HEK293 (cell line): ENCODE measurements at regions not wholly inside any gene's neighbourhood (a gene's known extent, or its start where the extent isn't known, plus 50 kb on each side); places are given as distances from the start of the nearest gene placed in this dataset.
"Not testable (repeated sequence)": the region's sequence is repeated elsewhere in the genome, so short reads cannot be mapped to it uniquely, and the experiment has no call there.

ENCODE experiments used
- CTCF ChIA-PET: fragments of 350-600 bp; formaldehyde crosslinking; extraction: SDS; loops from one replicate; lab custom pipeline; 2021; ENCODE audit warnings: antibody characterized with exemption; lab: Yijun Ruan, JAX
- POLR2A ChIA-PET: fragments of 300-600 bp; formaldehyde crosslinking; extraction: SDS; loops from one replicate; lab custom pipeline; 2020; ENCODE audit warnings: antibody characterized with exemption, inconsistent platforms; lab: Yijun Ruan, JAX
- H3K27ac ChIP-seq: fragments of 200-500 bp; sonication (Bioruptor generic); 2 replicates; pipeline ENCODE4 v1.5.1; 2014; ENCODE audit warnings: low read depth, low read length, control low read depth, inconsistent platforms; ENCODE audit errors: extremely low read depth
- H3K36me3 ChIP-seq, 2 experiments: fragments of 200-500 bp in 1 of 2; sonication (Bioruptor generic) in 1 of 2; 1 replicate in 1 of 2; 2 replicates in 1 of 2; pipeline ENCODE4 v1.5.1; 2014 to 2017; ENCODE audit warnings: inconsistent platforms in 2 of 2, low read length in 2 of 2; ENCODE audit not compliant: control insufficient read depth in 2 of 2, insufficient read depth in 1 of 2
- H3K4me1 ChIP-seq: fragments of 200-500 bp; sonication (Bioruptor generic); 2 replicates; pipeline ENCODE4 v1.5.1; 2014; ENCODE audit warnings: mild to moderate bottlenecking, low read length, inconsistent platforms; ENCODE audit not compliant: control insufficient read depth, insufficient read depth
- H3K4me3 ChIP-seq: 2 replicates; pipeline ENCODE4 v1.5.1; 2011; ENCODE audit warnings: low read depth, mild to moderate bottlenecking, control low read depth, low read length, moderate library complexity
- H3K9me3 ChIP-seq: fragments of 200-500 bp; sonication (Bioruptor generic); 2 replicates; pipeline ENCODE4 v1.5.1; 2014; ENCODE audit warnings: low read depth, low read length, inconsistent platforms; ENCODE audit not compliant: control insufficient read depth, insufficient read depth
- CTCF ChIP-seq: fragments of 450-650 bp; formaldehyde crosslinking; IDR thresholded peaks from 2 replicates; pipeline ENCODE4 v1.5.1; 2016; ENCODE audit warnings: missing biosample characterization, missing genetic modification characterization
- TRIM28 ChIP-seq: IDR thresholded peaks from 2 replicates; pipeline ENCODE4 v1.6.1; 2011; ENCODE audit warnings: low read length, control low read depth, borderline replicate concordance
- ZFHX2 ChIP-seq: fragments of 450-650 bp; formaldehyde crosslinking; conservative IDR thresholded peaks from 2 replicates; pipeline ENCODE4 v1.5.1; 2016; ENCODE audit warnings: missing biosample characterization, missing genetic modification characterization
- ZNF280D ChIP-seq: fragments of 450-650 bp; formaldehyde crosslinking; IDR thresholded peaks from 2 replicates; pipeline ENCODE4 v1.5.1; 2016; ENCODE audit warnings: missing biosample characterization, missing genetic modification characterization
- ZNF362 ChIP-seq: fragments of 450-650 bp; formaldehyde crosslinking; IDR thresholded peaks from 2 replicates; pipeline ENCODE4 v1.5.1; 2016; ENCODE audit warnings: missing biosample characterization, missing genetic modification characterization
- ZNF433 ChIP-seq: fragments of 450-650 bp; formaldehyde crosslinking; IDR thresholded peaks from 2 replicates; pipeline ENCODE4 v1.5.1; 2016; ENCODE audit warnings: missing biosample characterization, missing genetic modification characterization, low read depth
- ZNF510 ChIP-seq: fragments of 450-650 bp; formaldehyde crosslinking; IDR thresholded peaks from 2 replicates; pipeline ENCODE4 v1.5.1; 2018; ENCODE audit warnings: mild to moderate bottlenecking, missing genetic modification characterization, missing biosample characterization; ENCODE audit not compliant: insufficient replicate concordance
- ZNF544 ChIP-seq: fragments of 450-650 bp; formaldehyde crosslinking; IDR thresholded peaks from 2 replicates; pipeline ENCODE4 v1.5.0; 2017; ENCODE audit warnings: missing biosample characterization, missing genetic modification characterization
- ZNF571 ChIP-seq: fragments of 450-650 bp; formaldehyde crosslinking; IDR thresholded peaks from 2 replicates; pipeline ENCODE4 v1.5.0; 2017; ENCODE audit warnings: missing biosample characterization, missing genetic modification characterization
- ZNF654 ChIP-seq: fragments of 450-650 bp; formaldehyde crosslinking; IDR thresholded peaks from 2 replicates; pipeline ENCODE4 v1.5.1; 2016; ENCODE audit warnings: low read depth, missing biosample characterization, missing genetic modification characterization
- ZNF660 ChIP-seq: fragments of 450-650 bp; IDR thresholded peaks from 2 replicates; pipeline ENCODE4 v1.5.1; 2018; ENCODE audit warnings: missing biosample characterization, mild to moderate bottlenecking, missing genetic modification characterization
- ZNF704 ChIP-seq: fragments of 450-650 bp; formaldehyde crosslinking; IDR thresholded peaks from 2 replicates; pipeline ENCODE4 v1.5.1; 2016; ENCODE audit warnings: missing biosample characterization, missing genetic modification characterization
- ZNF830 ChIP-seq: fragments of 450-650 bp; IDR thresholded peaks from 2 replicates; pipeline ENCODE4 v1.5.0; 2018; ENCODE audit warnings: missing biosample characterization, missing genetic modification characterization, low read depth, mild to moderate bottlenecking, moderate library complexity

GRCh38 chr5:54867310-54867944, 118.0 kb downstream of the ESM1 start:
- Histone ChIP-seq H3K27ac (no peak overlapping the region), H3K4me1 (no peaks in the 10 kb centered on the region), H3K9me3 (no peaks in the 10 kb centered on the region), H3K36me3 (no peaks in the 10 kb centered on the region), H3K4me3 (no peak overlapping the region)
- CTCF ChIA-PET: interaction anchor here (0.5 to 3.4 kb wide), 44 partner anchors 11 to 853 kb away, joined by 3 to 45 read pairs (median 4); partner anchors contain the start of gene SNX18
- POLR2A ChIA-PET: interaction anchor here (0.5 kb wide), 1 partner anchor 557 kb away, joined by 3 read pairs; the partner anchor contains the start of gene ARL15
- no peak for TF ChIP-seq ZNF830
- TF ChIP-seq ZNF510 (tag by site-specific recombination): no peak
- 0 out of 2 replicates have a peak, but pooled peaks have one; percentile 49 for TF ChIP-seq ZNF660 (tag by site-specific recombination)
- no peak for TF ChIP-seq ZNF280D
- peak; percentile 62 for TF ChIP-seq ZNF362
- TF ChIP-seq ZNF571 (tag by site-specific recombination): no peak
- no peak for TF ChIP-seq ZNF544
- peak; percentile 69 for TF ChIP-seq ZNF654 (tag by site-specific recombination)
- TF ChIP-seq CTCF (tag by site-specific recombination): 0 out of 2 replicates have a peak, but pooled peaks have one; percentile 22
- TF ChIP-seq TRIM28: no peak

- ChIA-PET POLR2A (interaction anchor here (1.0 kb wide), 1 partner anchor 553 kb away, joined by 4 read pairs; no protein-coding TSS in a partner anchor), CTCF (interaction anchor here (1.3 to 3.4 kb wide), 3 partner anchors 15 to 348 kb away, joined by 3 to 45 read pairs (median 7); partner anchors contain the start of gene SNX18)
- not testable (repeated sequence) for H3K36me3 ChIP-seq, H3K4me3 ChIP-seq, H3K9me3 ChIP-seq, H3K4me1 ChIP-seq, H3K27ac ChIP-seq
These were observed 120.4 kb downstream of the ESM1 start for GRCh38 chr5:54864911-54865515.

- ChIA-PET CTCF (interaction anchor here (0.6 to 2.0 kb wide), 6 partner anchors 17 to 426 kb away, joined by 3 to 6 read pairs (median 4); partner anchors contain the start of gene GPX8), POLR2A (no interaction called here)
- TF ChIP-seq ZNF704 (no peak), ZFHX2 (tag by site-specific recombination) (0 out of 2 replicates have a peak, but pooled peaks have one; percentile 12), ZNF433 (tag by site-specific recombination) (no peak)
- Histone ChIP-seq H3K4me1 (no peaks in the 10 kb centered on the region), H3K27ac (no peak overlapping the region), H3K36me3 (no peaks in the 10 kb centered on the region), H3K9me3 (no peaks in the 10 kb centered on the region), H3K4me3 (no peak overlapping the region)
These were observed 123.4 kb downstream of the ESM1 start for GRCh38 chr5:54862036-54862435.
